T follicular helper cell (primary cell): ENCODE measurements at regions not wholly inside any gene's neighbourhood (a gene's known extent, or its start where the extent isn't known, plus 50 kb on each side); places are given as distances from the start of the nearest gene placed in this dataset.
"Not testable (repeated sequence)": the region's sequence is repeated elsewhere in the genome, so short reads cannot be mapped to it uniquely, and the experiment has no call there.

Source experiments
- DNase-seq: peaks from one replicate; pipeline ENCODE4 v3.0.0-alpha.2; 2020; ENCODE audit warnings: low read depth

DNA sequence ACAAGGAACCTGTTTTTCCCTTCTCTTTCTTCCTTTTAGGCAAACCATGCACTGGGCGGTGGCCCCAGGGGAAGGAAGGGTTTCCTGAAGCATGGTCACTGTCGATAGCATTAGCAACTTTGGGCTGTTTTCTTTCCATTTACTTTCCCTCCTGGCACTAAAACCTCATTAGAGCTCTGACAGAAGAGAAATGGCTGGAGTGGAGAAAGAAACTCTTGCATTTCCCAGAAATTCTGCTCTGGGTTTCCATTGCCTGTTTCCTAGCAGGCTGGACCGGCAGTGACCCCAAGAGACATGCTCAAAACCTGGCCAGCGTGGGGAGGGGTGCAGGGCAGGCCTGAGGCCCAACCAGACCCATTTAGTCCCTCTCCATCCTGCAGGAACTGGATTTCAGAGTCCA, 230.7 kb upstream of the CCL2 start:
- no peak for DNase-seq

DNA sequence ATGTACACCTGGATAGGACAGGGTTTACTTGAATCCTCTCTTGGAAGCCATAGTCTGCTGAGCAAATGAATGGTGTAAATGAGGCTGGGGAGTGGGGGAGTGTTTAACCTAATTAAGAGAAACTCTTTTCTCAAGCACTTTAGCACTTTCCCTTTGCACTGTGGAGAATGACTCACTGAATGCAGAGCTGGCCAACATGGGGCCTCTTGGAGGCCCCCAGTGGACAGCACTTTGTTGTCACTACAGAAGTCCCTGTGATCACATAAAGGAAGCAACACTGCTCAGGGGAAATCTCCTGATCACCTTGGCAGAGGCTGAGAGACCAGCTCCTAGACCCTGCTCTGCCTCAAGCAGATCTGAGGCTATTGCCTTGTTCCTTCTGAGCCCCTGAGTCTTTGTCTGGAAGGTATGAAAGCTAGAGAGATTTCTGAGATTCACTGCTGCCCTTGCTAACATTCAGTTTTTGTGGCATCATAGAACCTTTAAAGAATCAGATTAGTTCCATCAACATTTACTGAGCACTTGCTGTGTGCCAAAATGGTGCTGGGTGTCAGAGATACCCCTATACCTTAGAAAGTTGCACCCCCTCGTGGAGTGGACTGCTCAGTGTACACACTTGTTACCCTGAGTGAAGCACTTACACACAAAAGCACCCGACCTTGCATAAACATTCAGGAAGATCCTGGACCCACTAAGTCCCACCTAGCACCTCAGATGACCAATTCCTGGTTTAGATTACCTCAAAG, 230.1 kb upstream of the CCL2 start:
- no peak for DNase-seq

GRCh38 chr17:34030601-34031000, 224.5 kb upstream of the CCL2 start:
- DNase-seq: not testable (repeated sequence)

- DNase-seq: not testable (repeated sequence)
Observed at GRCh38 chr17:34032305-34032704, 222.8 kb upstream of the CCL2 start.

GRCh38 chr17:34038786-34039185, 216.3 kb upstream of the CCL2 start:
- DNase-seq: not testable (repeated sequence)

GRCh38 chr17:34039213-34039612, 215.9 kb upstream of the CCL2 start:
- not testable (repeated sequence) for DNase-seq

GRCh38 chr17:34039759-34040555, 215.1 kb upstream of the CCL2 start:
- DNase-seq: peak; percentile 9

DNA sequence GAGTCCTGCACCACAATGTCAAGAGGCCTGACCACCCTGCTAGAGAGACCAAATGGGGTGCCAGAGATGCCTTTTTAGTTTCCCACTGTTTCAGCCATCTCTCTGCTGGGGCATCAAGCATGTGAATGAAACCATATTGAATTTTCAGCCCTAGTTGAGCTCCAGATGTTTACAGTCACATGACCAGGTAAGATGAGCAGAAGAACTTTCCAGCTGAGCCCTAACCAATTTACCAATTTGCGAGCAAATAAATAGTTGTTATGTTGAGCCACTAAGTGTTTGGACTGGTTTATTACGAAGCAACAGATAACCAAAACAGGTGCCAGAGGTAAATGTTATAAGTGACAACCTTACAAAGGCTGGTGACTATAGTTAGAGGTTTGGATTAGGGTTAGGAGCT, 209.1 kb upstream of the CCL2 start:
- DNase-seq: no peak

GRCh38 chr17:34051046-34051445, 204.0 kb upstream of the CCL2 start:
- DNase-seq: no peak

GRCh38 chr17:34054495-34054894, 200.6 kb upstream of the CCL2 start:
- no peak for DNase-seq

DNA sequence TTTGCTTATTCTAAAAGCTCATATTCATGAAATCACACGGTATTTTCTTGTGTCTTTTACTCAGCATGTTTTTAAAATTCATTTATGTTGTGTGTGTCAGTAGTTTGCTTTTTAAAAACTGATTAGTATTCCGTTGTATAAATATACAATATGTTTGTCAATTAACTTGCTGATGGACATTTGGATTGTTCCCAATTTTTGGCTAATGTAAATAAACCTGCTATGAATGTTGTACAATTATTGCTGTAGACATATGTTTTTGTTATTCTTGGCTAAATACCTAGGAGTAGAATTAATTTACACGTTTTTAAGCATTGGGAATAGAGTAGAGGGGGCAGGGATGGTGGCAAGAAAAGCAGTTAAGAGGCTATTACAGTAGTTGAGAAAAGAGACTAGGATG, 199.5 kb upstream of the CCL2 start:
- DNase-seq: no peak

DNA sequence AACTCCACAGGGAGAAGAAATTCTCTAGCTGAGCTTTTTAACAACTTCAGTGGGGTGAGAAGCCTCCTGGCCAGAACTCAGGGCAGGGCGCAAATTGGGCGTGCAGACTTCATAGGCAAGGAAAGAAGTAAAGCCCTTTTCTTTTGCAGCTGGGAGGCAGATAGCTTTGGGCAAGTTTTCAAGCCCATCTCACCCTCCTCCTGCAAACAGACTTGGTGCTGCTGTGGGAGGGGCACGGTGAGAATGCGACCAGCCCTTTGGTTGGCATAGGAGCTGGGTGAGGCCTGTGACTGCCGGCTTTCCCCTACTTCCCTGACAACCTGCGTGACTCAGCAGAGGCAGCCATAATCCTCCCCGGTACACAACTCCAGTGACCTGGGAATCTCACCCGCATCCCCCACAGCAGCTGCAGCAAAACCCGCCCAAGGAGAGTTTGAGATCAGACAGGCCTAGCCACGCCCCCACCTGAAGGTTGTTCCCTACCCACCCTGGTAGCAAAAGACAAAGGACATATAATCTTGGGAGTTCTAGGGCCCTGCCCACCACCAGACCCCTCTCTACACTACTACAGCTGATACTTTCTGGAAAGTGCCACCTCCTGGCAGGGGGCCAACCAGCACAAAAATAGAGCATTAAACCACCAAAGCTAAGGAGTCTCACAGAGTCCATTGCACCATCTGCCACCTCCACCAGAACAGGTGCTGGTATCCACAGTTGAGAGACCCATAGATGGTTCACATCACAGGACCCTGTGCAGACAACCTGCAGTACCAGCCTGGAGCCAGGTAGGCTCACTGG, 195.5 kb upstream of the CCL2 start:
- DNase-seq: no peak

GRCh38 chr17:34066528-34066927, 188.6 kb upstream of the CCL2 start:
- no peak for DNase-seq

DNA sequence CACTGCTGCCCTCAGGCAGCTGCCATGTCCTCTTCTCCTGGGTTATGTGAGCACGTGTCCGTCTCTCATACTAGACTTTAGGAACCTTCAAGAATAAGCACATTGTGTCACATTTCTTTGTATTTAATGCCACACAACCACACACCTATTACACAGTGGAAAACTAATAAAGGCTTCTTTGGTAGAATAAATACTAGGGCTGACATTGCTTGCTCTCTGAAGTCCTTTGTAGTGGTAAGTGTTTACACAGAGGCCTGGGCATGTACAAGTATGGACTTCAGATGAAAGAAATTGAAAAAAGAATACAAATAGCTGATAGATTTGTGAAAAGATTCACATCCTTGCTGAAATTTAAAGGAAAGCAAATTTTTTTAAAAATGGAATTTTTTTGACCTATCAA, 188.1 kb upstream of the CCL2 start:
- no peak for DNase-seq

GRCh38 chr17:34068571-34068970, 186.5 kb upstream of the CCL2 start:
- DNase-seq: no peak

DNA sequence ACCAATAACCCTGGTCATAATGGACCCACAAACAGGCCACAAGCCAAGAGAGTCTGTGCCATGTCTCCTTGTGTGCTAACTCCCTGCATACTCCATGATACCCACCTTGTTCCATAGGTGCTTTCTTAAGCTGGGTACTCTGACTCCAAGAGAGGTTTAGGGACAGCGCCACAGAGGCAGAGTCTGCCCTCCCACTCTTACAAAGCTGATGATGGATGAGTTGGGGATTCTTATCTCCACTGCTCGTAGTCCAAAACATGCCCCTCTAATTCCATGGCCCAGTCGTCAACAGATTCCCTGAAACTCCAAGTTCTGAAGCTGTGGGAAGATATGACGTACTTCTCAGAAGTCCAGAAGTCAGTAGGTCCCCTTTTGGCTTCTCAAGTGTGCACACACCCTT, 184.4 kb upstream of the CCL2 start:
- DNase-seq: no peak

GRCh38 chr17:34071886-34072420, 183.1 kb upstream of the CCL2 start:
- DNase-seq: no peak

- no peak for DNase-seq
Observed at GRCh38 chr17:34075076-34075475, 180.0 kb upstream of the CCL2 start.

- no peak for DNase-seq
Observed at GRCh38 chr17:34076743-34077631, 178.1 kb upstream of the CCL2 start.

DNA sequence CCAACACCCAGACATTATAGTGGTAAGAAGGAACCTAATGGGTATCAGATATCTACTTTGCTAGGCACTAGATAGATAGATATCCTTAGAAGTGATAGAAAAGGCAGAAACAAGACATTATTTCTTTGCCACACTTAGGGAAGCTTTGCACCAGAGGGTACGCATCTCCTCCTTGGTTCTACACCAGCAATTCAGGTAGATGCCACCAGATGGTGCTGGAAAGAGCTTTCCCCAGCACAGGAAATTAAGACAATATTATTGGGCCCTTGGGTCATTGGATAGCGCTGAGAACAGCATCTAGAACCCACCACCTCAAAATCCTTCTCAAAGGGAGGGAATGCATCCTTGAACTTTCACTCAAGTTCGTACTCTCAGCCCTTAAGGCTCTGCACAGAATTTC, 173.8 kb upstream of the CCL2 start:
- no peak for DNase-seq

GRCh38 chr17:34082404-34082803, 172.7 kb upstream of the CCL2 start:
- no peak for DNase-seq
